ENCODE measurements at regions not wholly inside any gene's neighbourhood (a gene's known extent, or its start where the extent isn't known, plus 50 kb on each side); places are given as distances from the start of the nearest gene placed in this dataset.

DNA sequence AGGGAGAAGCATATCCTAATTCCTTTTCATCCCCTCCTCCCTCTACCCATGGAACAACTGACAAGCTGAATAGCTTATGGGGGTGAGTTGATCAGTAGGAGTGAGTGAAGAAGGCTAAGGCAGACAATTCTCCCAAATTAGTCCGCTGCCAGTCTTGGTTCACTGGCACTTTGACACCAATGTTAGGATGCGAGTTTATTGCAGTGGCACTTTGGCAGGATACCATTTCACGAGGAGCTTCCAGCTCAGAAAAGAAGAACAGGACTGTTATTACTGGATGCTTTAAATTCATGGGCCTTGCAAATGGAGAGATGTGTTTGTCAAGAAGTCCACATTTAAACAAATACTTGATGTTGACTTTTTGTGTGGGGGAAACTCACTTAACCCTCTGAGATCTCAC is 427.6 kb downstream of the NR2F1-AS1 start:
- TF ChIP-seq NFIC (IDR thresholded peaks at IDR 0.05) = no peak
- TF ChIP-seq TAF1 (IDR thresholded peaks at IDR 0.05; ENCODE audit: low read depth) = no peak
- TF ChIP-seq YY1 (IDR thresholded peaks at IDR 0.05; ENCODE audit: low read depth) = no peak
- TF ChIP-seq EP300 (IDR thresholded peaks at IDR 0.05; ENCODE audit: borderline replicate concordance) = no peak
- no peak for TF ChIP-seq REST (IDR thresholded peaks at IDR 0.05; ENCODE audit: low read depth)
- TF ChIP-seq, protein P1, sequence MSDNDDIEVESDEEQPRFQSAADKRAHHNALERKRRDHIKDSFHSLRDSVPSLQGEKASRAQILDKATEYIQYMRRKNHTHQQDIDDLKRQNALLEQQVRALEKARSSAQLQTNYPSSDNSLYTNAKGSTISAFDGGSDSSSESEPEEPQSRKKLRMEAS (IDR thresholded peaks at IDR 0.05) = no peak
- TF ChIP-seq RAD21 (IDR thresholded peaks at IDR 0.05; ENCODE audit: low read depth) = no peak
- TF ChIP-seq ZBTB7A (IDR thresholded peaks at IDR 0.05; ENCODE audit: low read depth) = no peak
- no peak for TF ChIP-seq TEAD4 (IDR thresholded peaks at IDR 0.05)
- TF ChIP-seq TCF12 (IDR thresholded peaks at IDR 0.05; ENCODE audit: low read depth) = no peak
- TF ChIP-seq FOXM1 (IDR thresholded peaks at IDR 0.05; ENCODE audit: borderline replicate concordance, low read depth) = no peak
- TF ChIP-seq, protein P2, sequence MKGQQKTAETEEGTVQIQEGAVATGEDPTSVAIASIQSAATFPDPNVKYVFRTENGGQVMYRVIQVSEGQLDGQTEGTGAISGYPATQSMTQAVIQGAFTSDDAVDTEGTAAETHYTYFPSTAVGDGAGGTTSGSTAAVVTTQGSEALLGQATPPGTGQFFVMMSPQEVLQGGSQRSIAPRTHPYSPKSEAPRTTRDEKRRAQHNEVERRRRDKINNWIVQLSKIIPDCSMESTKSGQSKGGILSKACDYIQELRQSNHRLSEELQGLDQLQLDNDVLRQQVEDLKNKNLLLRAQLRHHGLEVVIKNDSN (IDR thresholded peaks at IDR 0.05) = no peak
- no peak for TF ChIP-seq CEBPB (IDR thresholded peaks at IDR 0.05)

DNA sequence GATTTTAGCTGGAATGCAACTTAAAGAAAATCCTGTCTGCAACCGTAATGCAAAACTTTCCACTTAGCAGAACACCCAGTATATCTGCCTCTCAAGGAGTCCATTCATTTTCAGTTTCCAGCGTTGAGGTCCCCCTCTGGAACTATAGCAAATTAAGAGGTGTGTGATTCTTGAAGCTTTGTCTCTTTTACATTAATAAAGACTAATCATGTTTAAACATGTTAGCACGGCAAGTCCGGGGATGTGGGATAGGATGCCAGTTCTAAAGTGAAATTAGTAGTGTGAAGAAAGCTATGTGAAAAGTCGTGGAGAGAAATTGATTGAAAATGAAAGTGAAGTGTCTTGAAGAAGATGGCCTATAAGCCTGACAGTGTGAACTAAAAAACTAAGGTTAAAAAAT is 429.1 kb downstream of the NR2F1-AS1 start:
- TF ChIP-seq EGR1 (IDR thresholded peaks at IDR 0.05) = no peak
- TF ChIP-seq TCF12 (IDR thresholded peaks at IDR 0.05; ENCODE audit: low read depth) = no peak
- no peak for TF ChIP-seq NFIC (IDR thresholded peaks at IDR 0.05)
- no peak for TF ChIP-seq CEBPB (IDR thresholded peaks at IDR 0.05)
- TF ChIP-seq TEAD4 (IDR thresholded peaks at IDR 0.05) = no peak
- TF ChIP-seq ZBTB7A (IDR thresholded peaks at IDR 0.05; ENCODE audit: low read depth) = no peak
- TF ChIP-seq TAF1 (IDR thresholded peaks at IDR 0.05; ENCODE audit: low read depth) = no peak

DNA sequence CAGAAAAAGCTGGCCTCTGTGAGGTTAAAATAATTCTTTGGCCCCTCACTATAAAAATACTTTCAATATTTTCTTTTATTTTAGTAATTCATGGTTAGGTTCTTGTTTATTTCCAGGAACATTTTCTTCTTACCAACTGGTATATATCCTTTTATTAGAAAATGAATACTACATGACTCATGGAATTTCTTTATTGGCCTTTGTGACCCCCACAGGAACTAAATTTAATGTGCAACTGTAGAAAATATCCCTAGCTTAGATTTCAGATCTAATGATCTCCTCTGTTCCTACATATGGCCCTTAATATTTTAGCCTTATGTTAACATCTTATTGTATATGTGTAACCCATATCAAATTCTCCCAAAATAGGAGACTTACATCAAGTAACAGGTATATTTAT is 429.9 kb downstream of the NR2F1-AS1 start:
- TF ChIP-seq REST (IDR thresholded peaks at IDR 0.05; ENCODE audit: low read depth) (no peak), TEAD4 (IDR thresholded peaks at IDR 0.05) (no peak), EGR1 (IDR thresholded peaks at IDR 0.05) (no peak), ZBTB7A (IDR thresholded peaks at IDR 0.05; ENCODE audit: low read depth) (no peak), NFIC (IDR thresholded peaks at IDR 0.05) (no peak), CEBPB (IDR thresholded peaks at IDR 0.05) (no peak)
- TF ChIP-seq, protein P1 (IDR thresholded peaks at IDR 0.05) = no peak

DNA sequence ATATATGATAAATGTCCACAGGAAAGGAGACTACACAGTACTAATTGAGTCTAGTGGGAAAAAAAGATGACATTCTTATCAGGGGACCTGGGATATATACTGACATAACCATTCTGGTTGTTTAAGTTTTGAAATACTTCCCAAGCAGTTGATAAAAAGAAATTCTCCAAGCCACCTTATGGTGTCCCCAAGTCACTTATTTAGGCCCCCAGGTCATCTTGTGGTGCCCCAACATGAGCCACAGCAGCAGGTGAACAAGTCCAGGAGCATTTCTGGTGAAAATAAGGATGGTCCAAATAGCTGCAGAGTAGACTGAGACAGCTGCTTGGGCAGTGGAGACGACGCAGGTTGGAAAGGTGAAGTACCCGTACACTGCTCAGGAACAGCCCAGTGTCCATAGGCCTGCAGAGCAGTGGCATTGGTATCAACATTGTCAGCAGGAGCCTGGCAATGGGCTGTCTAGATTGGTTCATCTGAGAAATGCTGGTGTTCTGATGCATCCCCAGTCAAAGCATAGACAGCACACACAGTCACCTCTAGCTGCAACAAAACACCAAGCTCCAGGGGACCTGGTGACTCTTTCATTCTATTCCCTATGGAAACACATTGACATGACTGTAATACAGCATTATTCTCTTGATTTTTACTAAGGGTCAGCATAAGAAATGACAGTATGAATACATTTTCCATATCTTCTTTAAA is 430.6 kb downstream of the NR2F1-AS1 start:
- TF ChIP-seq ZBTB7A (IDR thresholded peaks at IDR 0.05; ENCODE audit: low read depth) (no peak), NFIC (IDR thresholded peaks at IDR 0.05) (no peak), RAD21 (IDR thresholded peaks at IDR 0.05; ENCODE audit: low read depth) (no peak), FOXM1 (IDR thresholded peaks at IDR 0.05; ENCODE audit: borderline replicate concordance, low read depth) (no peak), TEAD4 (IDR thresholded peaks at IDR 0.05) (no peak), CREB1 (IDR thresholded peaks at IDR 0.05; ENCODE audit: low read depth) (no peak), REST (IDR thresholded peaks at IDR 0.05; ENCODE audit: low read depth) (no peak), CEBPB (IDR thresholded peaks at IDR 0.05) (no peak)
- TF ChIP-seq, protein P1 (IDR thresholded peaks at IDR 0.05) = no peak

DNA sequence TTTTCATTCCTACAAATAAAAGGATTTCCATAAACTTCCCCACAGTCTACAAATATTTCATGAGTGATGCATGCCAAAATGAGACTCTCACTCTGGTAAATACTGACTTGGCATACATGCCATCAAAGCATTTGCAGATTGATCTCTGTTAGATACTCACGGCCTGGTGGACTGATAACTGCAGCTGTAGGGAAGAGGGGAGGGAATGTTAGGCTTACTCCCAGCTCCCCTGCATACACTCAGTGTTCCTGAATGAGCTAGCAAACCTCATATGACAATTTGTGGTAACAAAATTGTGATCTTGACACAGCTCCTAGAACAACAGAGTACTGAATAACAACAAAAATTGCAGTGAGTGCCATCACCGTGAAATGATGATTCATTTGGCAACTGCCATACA is 435.3 kb downstream of the NR2F1-AS1 start:
- TF ChIP-seq CREB1 (IDR thresholded peaks at IDR 0.05; ENCODE audit: low read depth) = no peak
- no peak for TF ChIP-seq FOXM1 (IDR thresholded peaks at IDR 0.05; ENCODE audit: borderline replicate concordance, low read depth)
- TF ChIP-seq EP300 (IDR thresholded peaks at IDR 0.05; ENCODE audit: borderline replicate concordance) = no peak
- TF ChIP-seq RAD21 (IDR thresholded peaks at IDR 0.05; ENCODE audit: low read depth) = no peak
- TF ChIP-seq REST (IDR thresholded peaks at IDR 0.05; ENCODE audit: low read depth) = no peak
- TF ChIP-seq EGR1 (IDR thresholded peaks at IDR 0.05) = no peak
- TF ChIP-seq, protein P1 (IDR thresholded peaks at IDR 0.05) = no peak
- TF ChIP-seq, protein P2 (IDR thresholded peaks at IDR 0.05) = no peak
- no peak for TF ChIP-seq ZBTB7A (IDR thresholded peaks at IDR 0.05; ENCODE audit: low read depth)
- TF ChIP-seq TEAD4 (IDR thresholded peaks at IDR 0.05) = no peak
- no peak for TF ChIP-seq NFIC (IDR thresholded peaks at IDR 0.05)
- no peak for TF ChIP-seq TAF1 (IDR thresholded peaks at IDR 0.05; ENCODE audit: low read depth)
- no peak for TF ChIP-seq CEBPB (IDR thresholded peaks at IDR 0.05)
- no peak for TF ChIP-seq YY1 (IDR thresholded peaks at IDR 0.05; ENCODE audit: low read depth)
- TF ChIP-seq TCF12 (IDR thresholded peaks at IDR 0.05; ENCODE audit: low read depth) = no peak
